ENCODE measurements at regions not wholly inside any gene's neighbourhood (a gene's known extent, or its start where the extent isn't known, plus 50 kb on each side); places are given as distances from the start of the nearest gene placed in this dataset.
A peak's percentile ranks its signal among the peaks of the same experiment; 100 is the strongest.
"Not testable (repeated sequence)": the region's sequence is repeated elsewhere in the genome, so short reads cannot be mapped to it uniquely, and the experiment has no call there.

- no peak for DNase-seq
These were observed 647.3 kb downstream of the SOCS6 start for GRCh38 chr18:70936160-70936559.

- DNase-seq, result no peak
These were observed 643.3 kb downstream of the SOCS6 start for GRCh38 chr18:70931942-70932814.

- no peak for DNase-seq
These were observed 632.1 kb downstream of the SOCS6 start for GRCh38 chr18:70920840-70921374.

GRCh38 chr18:70907673-70908072 lies 618.8 kb downstream of the SOCS6 start:
- DNase-seq, result no peak

- DNase-seq, result no peak
These were observed 603.5 kb downstream of the SOCS6 start for GRCh38 chr18:70892381-70892780.

- no peak for DNase-seq
These were observed 581.4 kb downstream of the SOCS6 start for GRCh38 chr18:70870292-70870691.

GRCh38 chr18:70848329-70848728 lies 559.5 kb downstream of the SOCS6 start:
- no peak for DNase-seq

GRCh38 chr18:70840649-70841048 lies 551.8 kb downstream of the SOCS6 start:
- no peak for DNase-seq

- DNase-seq, result no peak
These were observed 538.8 kb downstream of the SOCS6 start for GRCh38 chr18:70827632-70828031.

GRCh38 chr18:70826571-70826970 lies 537.7 kb downstream of the SOCS6 start:
- DNase-seq, result no peak

- DNase-seq, result no peak
These were observed 533.8 kb downstream of the SOCS6 start for GRCh38 chr18:70822691-70823090.

GRCh38 chr18:70822117-70822516 lies 533.3 kb downstream of the SOCS6 start:
- DNase-seq, result no peak

- no peak for DNase-seq
These were observed 519.7 kb downstream of the SOCS6 start for GRCh38 chr18:70808481-70809056.

- DNase-seq, result peak; percentile 25
These were observed 493.1 kb downstream of the SOCS6 start for GRCh38 chr18:70781860-70782453.

GRCh38 chr18:70766254-70766653 lies 477.4 kb downstream of the SOCS6 start:
- not testable (repeated sequence) for DNase-seq

- no peak for DNase-seq
These were observed 474.0 kb downstream of the SOCS6 start for GRCh38 chr18:70762812-70763211.

- no peak for DNase-seq
These were observed 469.9 kb downstream of the SOCS6 start for GRCh38 chr18:70758780-70759179.

GRCh38 chr18:70754486-70754885 lies 465.6 kb downstream of the SOCS6 start:
- DNase-seq, result no peak

GRCh38 chr18:70732916-70733315 lies 444.1 kb downstream of the SOCS6 start:
- DNase-seq, result no peak

- DNase-seq, result no peak
These were observed 443.3 kb downstream of the SOCS6 start for GRCh38 chr18:70732188-70732587.

- no peak for DNase-seq
These were observed 431.8 kb downstream of the SOCS6 start for GRCh38 chr18:70720607-70721006.

GRCh38 chr18:70709720-70710119 lies 420.9 kb downstream of the SOCS6 start:
- DNase-seq, result no peak

- no peak for DNase-seq
These were observed 420.3 kb downstream of the SOCS6 start for GRCh38 chr18:70709144-70709543.
